KBM-7 (cell line): ENCODE measurements at regions not wholly inside any gene's neighbourhood (a gene's known extent, or its start where the extent isn't known, plus 50 kb on each side); places are given as distances from the start of the nearest gene placed in this dataset.
"Not testable (repeated sequence)": the region's sequence is repeated elsewhere in the genome, so short reads cannot be mapped to it uniquely, and the experiment has no call there.

Experiments used
- DNase-seq: peaks from one replicate; pipeline ENCODE4 v3.0.0-alpha.2; 2015
- in situ Hi-C: fragments of 300-500 bp; cut with MboI; formaldehyde crosslinking; loops from 2 replicates; pipeline ENCODE4 v1.14.3; 2020; ENCODE audit warnings: low sequenced_read_pairs, low pct_unique_long_range_greater_than_20kb, mixed read lengths

DNA sequence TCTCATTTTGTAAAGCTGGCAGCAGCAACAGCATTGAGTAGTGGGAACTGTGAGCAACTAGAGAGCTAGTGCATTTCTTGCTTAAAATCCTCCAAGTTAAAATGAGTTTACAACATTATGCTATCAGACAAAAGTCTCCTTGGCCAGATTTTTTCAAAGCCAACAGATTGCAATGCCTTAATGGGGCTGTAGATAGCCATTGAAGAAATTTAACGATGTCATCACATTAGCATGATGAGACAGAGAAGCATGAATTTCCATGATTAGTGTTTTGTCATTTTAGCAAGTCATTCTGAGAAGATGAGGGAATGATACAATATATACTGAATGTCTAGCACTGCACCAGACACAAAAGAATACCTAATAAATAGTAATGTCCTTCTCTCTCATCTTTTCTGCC lies 307.5 kb upstream of the REG3G start:
- in situ Hi-C loops: no loop called here
- DNase-seq: no peak

DNA sequence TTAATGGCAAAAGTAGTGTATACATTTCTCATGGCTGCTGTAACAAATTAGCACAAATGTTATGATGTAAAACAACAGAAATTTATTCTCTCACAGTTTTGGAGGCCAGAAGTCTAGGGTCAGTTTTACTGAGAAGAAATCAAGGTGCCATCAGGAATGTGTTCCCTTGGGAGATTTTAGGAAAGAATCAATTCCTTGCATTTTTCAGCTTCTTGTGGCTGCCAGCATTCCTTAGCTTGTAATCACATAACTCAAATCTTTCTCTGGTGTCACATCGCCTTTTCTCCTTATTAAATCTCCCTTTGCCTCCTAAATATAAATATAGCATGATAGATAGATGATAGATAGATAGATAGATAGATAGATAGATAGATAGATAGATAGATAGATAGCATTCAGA lies 307.0 kb upstream of the REG3G start:
- in situ Hi-C loops: no loop called here
- DNase-seq: no peak

DNA sequence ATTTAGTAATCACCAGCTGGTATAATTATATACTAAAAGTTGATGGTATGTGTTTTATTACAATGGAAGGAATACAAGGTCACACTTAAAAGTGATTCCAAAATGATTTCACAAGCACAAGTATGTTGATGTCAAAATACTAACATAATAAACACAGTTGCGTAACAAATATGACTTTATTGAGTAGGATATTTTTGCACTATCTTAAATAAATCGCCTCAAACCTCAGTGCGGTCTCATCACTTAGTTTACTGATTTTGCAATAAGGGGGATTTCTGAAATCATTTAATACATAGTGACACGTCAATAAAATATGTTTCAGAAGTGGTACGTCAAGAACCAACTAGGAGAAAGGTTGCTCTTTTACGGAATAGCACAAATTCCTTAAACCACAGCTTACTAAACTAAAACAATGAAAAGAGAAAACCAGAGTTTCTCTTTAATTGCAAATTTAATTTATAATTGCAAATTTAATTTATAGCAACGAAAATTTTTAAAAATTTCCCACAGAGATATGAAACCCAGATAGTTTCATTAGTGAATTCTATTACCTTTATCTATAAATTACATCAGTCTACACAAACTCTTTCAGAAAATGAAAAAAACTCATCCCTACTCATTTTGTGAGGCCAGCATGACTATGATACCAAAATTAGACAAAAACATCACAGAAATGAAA lies 304.0 kb upstream of the REG3G start:
- no peak for DNase-seq
- in situ Hi-C loops: no loop called here

DNA sequence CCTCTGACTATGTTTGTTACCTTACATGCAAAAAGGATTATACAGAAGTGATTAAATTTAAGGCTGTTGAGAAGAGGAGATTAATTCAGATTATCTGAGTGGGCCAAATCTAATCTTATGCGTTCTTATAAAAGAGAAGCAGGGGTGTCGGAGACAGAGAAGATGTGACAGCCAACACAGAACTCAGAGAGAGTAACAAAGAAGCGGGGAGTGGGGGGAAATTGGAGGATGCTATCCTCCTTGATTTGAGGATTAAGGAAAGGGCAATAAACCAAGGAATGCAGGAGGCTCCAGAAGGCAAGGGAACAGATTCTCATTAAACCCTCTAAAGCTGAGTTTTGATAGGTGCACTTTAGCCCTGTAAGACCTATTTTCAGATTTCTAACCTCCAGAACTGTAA lies 291.3 kb upstream of the REG3G start:
- no peak for DNase-seq
- in situ Hi-C loops: no loop called here

DNA sequence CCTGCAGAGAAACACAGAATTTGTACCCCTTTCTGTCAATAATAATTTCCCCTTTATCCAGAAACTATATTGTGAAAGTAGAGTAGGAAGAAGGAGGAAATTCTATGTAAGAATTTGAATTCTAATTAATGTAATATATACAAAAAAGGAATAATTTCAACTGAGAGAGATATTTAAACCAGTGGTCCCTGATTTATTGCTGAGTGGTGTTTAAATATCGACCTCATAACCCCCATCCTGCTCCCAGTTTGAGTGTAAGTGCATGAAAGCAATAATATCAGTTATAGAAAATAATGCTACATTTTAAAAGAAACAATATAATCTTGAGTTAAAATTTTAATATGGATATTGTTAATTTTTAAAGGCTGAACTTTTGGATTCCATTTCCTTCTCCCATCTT lies 286.2 kb upstream of the REG3G start:
- no peak for DNase-seq
- in situ Hi-C loops: no loop called here

DNA sequence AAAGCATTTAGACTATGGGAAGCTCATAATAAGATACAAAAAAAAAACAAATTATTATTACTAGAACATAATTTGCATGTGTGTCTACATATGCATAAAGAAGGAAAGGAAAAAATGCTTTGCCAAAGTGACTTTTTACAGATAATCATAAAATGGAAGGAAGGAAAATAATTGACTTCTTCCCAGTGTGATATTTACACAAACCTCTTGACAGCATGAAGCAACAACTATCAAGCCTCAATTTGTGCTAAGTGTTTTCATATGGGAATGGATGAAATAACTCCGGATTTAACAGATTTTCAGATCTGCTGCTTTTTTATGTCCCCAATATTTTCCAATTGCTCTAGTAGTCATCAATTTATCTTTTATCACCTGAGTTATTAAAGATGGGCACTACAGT lies 275.9 kb upstream of the REG3G start:
- in situ Hi-C loops: no loop called here
- DNase-seq: no peak

DNA sequence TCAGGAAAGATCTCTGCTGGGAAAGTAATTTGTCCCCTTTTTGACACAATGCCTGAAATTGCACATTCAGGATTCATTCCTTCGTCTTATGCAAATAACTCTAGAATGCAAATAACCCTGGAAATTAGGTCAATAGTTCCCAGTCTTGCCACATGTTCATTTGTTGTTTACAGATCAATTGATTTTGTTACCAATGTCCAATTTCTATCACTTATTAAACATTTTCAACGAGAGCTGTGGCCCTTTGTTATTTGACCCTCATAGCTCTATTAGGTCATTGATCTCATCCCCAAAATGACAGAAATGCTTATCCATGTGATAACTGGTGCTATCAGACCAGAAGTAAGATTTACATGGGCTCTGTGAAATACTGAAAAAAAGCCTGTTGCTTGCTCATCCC lies 275.3 kb upstream of the REG3G start:
- in situ Hi-C loops: no loop called here

DNA sequence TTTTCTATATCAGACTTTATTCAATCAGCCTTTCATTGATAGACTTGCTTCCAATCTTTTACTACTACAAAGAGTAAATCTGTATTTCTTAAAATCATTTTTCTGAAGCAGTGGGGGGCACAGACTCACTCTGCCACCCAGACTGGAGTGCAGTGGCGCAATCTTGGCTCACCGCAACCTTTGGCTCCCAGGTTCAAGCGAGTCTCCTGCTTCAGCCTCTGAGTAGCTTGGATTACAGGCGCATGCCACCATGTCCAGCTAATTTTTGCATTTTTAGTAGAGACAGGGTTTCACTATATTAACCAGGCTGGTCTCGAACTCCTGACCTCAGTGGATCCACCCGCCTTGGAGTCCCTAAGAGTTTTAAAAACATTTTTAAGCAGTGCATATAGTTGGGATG lies 270.6 kb upstream of the REG3G start:
- no peak for DNase-seq
- in situ Hi-C loops: no loop called here

More for the DNA sequence above, 275.3 kb upstream of the REG3G start:
- no peak for DNase-seq

DNA sequence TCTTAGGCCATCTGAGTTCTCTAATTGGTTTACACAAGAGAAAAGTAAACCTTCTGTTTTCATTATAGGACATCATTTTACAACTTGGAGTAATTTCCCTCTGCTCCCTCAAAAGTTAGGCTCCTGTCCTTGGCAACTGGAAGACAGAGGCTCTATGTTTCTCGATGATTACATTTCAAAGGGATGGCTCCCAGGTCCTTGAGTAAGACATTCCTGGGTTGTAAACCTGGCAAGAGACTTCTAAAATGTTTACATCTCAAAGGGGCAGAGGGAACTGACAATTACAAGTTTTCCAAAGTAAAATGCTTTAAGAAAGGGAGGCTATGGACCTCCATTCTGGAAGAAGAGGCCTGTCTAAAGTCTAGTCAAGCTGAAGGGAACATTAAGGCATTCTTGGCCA lies 268.3 kb upstream of the REG3G start:
- DNase-seq: no peak
- in situ Hi-C loops: no loop called here

DNA sequence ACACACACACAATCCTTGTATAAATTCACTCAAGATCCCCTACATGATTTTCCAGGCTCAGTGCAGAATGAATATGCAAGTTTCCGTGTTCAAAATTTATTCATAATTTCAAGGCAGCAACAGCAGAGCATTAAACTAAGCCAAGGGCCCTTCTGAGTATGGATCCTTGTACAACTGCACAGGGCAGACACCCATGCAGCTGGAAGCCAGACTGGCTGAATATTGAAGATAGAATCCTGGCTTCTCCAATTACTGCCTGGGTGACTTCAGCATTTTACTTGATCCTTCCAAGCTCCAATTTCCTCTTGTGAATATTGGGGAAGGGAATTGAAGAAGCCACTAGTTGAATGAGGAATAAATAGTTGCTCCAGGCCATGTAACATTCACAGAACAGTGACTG lies 267.9 kb upstream of the REG3G start:
- DNase-seq: no peak
- in situ Hi-C loops: no loop called here

DNA sequence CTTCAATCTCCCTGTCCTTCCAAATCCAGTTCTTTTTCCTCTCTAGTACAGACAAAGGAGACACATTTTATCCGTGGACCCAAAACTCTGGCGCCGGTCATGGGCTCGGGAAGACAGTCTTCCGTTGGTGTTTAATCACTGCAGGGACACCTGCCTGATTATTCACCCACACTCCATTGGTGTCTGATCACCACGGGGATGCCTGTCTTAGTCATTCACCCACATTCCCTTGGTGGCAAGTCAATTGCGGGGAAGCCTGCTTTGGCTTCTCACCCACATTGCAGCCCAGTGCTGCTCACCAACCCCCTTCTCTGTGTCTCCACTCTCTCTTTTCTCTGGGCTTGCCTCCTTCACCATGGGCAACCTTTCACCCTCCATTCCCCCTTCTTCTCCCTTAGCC lies 266.7 kb upstream of the REG3G start:
- DNase-seq: not testable (repeated sequence)

DNA sequence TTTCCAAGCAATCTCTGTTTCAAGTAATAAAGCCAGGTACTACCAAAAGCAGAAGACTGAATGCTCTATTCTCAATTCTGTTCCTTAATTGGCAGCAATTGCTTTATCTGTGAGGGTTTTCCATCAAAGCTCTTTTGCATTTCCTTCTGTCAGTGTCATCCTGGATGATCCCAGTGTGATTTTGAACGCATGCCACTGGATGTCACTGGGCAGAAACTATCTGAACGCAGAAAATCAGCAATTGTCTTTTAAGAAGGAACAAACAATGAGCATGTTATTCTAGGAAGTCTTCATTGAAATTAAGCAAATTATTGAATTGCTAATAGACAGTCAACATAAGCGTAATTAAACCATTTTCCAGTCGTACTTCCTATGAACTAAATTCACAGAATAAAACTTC lies 259.0 kb upstream of the REG3G start:
- in situ Hi-C loops: no loop called here

More for the DNA sequence above, 266.7 kb upstream of the REG3G start:
- in situ Hi-C loops: not testable (repeated sequence)

DNA sequence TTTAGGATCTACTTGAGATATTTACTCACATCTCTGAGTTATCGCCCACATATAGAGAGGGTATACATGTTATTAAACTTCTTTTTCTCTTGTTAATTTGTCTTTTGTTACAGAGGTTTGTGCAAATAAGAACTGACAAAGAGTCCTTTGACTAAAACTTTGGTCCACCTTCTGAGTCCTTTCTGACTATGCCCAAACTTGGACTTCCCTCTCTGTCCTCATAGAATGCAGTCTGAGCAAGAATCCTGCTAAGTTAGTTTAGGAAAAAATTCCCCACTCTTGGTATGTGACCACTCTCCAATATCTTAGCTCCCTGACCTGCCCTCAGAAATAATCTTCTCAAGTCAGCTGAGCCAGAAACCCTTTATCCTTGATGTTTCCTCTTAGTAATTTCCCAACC lies 257.5 kb upstream of the REG3G start:
- in situ Hi-C loops: no loop called here
- no peak for DNase-seq

More for the DNA sequence above, 259.0 kb upstream of the REG3G start:
- no peak for DNase-seq

DNA sequence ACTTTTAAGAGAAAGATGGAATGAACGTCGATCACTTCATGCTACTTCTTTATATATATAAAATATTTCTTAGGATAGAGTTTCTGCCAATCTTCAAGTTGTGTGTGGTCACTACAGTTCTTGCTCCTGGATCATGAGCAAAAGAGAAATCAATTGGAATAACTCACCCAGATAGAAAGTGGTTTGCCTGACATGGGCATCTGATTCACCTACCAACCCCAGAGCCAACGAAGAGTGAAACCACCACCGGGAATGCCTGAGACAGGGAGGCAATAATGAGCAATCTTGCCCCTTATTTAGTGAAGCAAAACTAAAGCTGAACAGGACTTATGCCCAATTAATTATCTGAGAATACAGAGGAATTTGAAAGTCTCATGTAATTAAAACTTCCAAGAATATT lies 250.2 kb upstream of the REG3G start:
- no peak for DNase-seq
- in situ Hi-C loops: no loop called here

DNA sequence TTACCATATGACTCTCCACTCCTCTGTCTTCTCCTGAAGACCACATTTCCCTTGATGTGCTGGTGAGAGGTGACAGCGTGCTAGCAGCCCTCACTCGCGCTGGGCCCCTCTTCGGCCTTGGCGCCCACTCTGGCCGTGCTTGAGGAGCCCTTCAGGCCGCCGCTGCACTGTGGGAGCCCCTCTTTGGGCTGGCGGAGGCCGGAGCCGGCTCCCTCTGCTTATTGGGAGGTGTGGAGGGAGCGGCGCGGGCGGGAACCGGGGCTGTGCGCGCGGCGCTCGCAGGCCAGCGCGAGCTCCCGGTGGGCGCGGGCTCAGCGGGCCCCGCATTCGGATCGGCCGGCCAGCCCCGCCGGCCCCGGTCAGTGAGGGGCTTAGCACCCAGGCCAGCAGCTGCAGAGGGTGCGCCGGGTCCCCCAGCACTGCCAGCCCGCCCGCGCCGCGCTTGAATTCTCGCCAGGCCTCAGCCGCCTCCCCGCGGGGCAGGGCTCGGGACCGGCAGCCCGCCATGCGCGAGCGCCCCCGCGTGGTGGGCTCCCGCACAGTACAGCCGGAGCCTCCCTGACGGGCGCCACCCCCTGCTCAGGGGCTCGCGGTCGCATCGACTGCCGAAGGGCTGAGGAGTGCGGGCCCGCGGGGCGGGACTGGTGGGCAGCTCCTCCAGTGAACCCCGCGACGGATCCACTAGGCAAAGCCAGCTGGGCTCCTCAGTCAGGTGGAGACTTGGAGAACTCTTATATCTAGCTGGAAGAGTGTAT lies 246.6 kb upstream of the REG3G start:
- in situ Hi-C loops: no loop called here

DNA sequence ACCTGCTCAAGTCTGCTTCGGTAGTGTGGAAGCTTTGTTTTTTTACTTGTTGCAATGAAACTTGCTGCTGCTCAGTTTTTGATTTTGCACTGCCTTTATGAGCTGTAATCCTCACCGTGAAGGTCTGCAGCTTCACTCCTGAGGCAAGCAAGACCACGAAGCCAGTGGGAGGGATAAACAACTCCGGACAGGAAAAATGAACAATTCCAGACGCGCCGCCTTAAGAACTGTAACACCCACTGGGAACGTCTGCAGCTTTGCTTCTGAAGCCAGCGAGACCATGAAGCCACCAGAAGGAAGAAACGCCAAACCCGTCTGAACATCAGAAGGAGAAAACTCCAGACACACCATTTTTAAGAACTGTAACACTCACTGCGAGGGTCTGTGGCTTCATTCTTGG lies 245.7 kb upstream of the REG3G start:
- in situ Hi-C loops: no loop called here
- DNase-seq: no peak

More for the DNA sequence above, 246.6 kb upstream of the REG3G start:
- DNase-seq: no peak

DNA sequence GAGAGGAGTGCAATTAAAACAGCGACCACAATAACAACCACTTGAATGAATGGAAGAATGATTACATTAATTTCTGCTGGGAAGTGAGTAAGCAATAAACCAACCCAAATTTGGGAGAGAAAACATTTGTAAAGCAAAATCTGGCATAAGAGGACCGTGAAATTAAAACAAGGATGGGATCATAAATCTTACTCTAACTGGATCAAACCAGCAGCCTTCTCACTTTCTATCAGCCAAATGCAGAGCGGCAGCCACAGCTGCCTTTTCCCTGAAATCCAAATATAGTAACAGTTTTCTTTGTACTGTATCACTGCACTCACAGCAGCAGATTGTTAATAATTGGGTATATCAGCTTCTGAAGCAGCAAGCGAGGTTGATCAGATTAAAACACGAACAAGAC lies 245.2 kb upstream of the REG3G start:
- DNase-seq: no peak
- in situ Hi-C loops: no loop called here

DNA sequence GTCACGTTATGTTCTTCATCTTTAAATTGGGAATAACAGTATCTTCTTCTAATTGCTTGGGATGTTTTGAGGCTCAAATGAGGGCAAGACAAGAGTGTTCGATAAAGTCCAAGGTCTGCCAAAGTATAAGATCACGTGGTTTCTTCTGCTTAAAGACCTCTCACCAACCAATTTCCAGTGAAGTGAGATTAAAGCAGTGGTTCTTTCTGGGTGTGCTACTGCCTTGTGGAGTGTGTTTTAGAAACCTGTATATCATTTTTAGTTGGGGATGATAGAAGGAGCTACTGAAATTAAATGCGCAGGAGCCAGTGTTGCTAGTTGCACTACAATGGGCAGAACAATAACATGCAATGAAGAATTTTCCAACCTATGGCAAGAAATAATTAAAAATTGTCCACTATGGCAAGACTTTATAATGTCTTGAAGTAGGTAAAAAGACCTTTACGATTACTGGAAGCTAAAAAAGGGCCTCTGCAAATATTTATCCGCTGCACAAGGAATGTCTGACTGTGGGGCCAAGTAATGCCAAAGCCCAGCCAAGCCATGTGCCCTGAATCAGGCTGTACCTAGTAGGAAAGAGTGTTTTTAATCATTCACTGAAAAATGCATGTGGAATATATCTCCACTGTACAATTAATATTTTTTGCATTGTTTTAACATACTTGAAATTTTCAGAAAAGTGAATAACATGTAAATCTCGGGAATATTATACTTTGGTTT lies 244.5 kb upstream of the REG3G start:
- no peak for DNase-seq
- in situ Hi-C loops: no loop called here

DNA sequence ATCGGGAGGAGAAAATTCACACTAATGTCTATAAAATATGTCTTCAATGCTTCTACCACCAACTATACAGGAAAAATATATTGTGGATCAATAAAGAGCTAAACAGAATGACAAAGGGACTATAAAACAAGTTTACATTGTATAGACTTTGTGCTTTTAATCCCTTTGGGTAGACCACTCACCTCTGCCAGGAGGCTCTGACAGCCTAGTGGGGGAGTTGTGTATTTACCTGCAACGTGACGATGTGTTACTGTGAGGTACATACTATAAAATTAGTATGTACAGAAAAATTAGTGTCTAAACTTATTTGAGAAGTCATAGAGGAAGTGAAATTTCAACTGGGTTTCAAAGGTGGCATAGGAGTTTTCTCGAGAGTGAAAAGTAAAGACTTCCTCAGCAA lies 243.3 kb upstream of the REG3G start:
- in situ Hi-C loops: no loop called here
- no peak for DNase-seq

DNA sequence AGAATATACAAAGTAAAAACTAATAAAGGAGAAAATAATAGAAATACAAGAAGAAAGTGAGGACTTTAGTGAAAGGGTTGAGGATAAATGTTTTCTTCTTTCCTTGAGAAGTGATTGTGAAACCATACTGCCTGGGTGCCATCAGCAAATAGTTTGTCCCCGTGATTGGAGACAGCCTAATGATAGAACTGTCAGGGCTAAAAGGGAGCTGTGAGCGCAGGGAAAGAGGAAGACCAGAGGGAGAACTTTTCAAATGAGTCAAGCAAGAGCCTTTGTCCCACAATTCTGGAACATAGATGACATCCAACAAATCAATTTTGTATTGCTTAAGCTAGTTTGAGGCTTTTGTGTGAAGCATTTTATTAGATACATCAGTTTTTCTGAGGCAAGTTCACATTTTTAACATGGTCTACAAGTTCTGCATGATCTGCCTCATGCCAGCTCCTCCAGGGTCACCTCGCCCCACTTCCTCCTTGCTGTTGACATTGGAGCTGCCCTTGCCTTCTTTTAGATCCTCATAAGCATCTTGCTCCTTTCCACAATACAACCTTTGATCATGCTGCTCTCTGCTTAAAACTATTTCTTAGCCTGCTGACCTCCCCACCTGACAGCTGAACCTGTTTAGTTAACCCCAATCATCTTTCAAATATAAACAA lies 213.4 kb upstream of the REG3G start:
- DNase-seq: no peak
- in situ Hi-C loops: no loop called here
